GM12878 (cell line): ENCODE measurements at regions not wholly inside any gene's neighbourhood (a gene's known extent, or its start where the extent isn't known, plus 50 kb on each side); places are given as distances from the start of the nearest gene placed in this dataset.

ENCODE experiments used
- ATAC-seq: fragments of 200-7000 bp; cut with Tn5 transposase; 3 replicates; pipeline ENCODE4 v1.9.1; 2020; ENCODE audit warnings: mild to moderate bottlenecking, moderate library complexity
- BruUV-seq: library from RNA; stranded (reverse); fragments of 400-500 nt; replicated peaks from 2 replicates; lab custom pipeline; 2021; lab: Mats Ljungman, UMichigan
- CTCF ChIA-PET: fragments of 300-600 bp; sonication (Branson Sonifier 250); formaldehyde crosslinking; extraction: SDS; loops from one replicate; lab custom pipeline; 2021; ENCODE audit warnings: inconsistent platforms; lab: Yijun Ruan, JAX
- POLR2A ChIA-PET: fragments of 350-600 bp; formaldehyde crosslinking; extraction: SDS; loops from one replicate; lab custom pipeline; 2021; ENCODE audit warnings: inconsistent platforms; lab: Charles Lee
- RAD21 ChIA-PET: fragments of 300-600 bp; sonication (Branson Sonifier 250); formaldehyde crosslinking; loops from one replicate; lab custom pipeline; 2023; ENCODE audit warnings: antibody characterized with exemption; ENCODE audit not compliant: unreplicated experiment; lab: Charles Lee
- SMC1A ChIA-PET: fragments of 300-600 bp; sonication (Branson Sonifier 250); formaldehyde crosslinking; loops from one replicate; lab custom pipeline; 2023; ENCODE audit not compliant: unreplicated experiment, uncharacterized antibody; lab: Charles Lee
- DNase-seq: peaks from one replicate; pipeline ENCODE4 v3.0.0-alpha.2; 2011; ENCODE audit warnings: low read depth, low spot score
- FAIRE-seq: peaks from 3 replicates; lab custom pipeline; 2011; peaks lifted over from hg19 to GRCh38; lab: Jason Lieb, UNC
- H2AFZ ChIP-seq: 2 replicates; pipeline ENCODE4 v1.6.0; 2011; ENCODE audit warnings: low read depth, low read length, control low read depth; ENCODE audit not compliant: control insufficient read depth
- H3K27ac ChIP-seq: 2 replicates; pipeline ENCODE4 v1.5.1; 2011; ENCODE audit warnings: control low read depth; ENCODE audit not compliant: control insufficient read depth, insufficient read depth
- H3K27me3 ChIP-seq, 2 experiments: replicated peaks in 1 of 2; 2 replicates each; pipeline versions ENCODE4 v1.6.0 to v1.6.1; 2011; ENCODE audit warnings: low read length in 1 of 2; ENCODE audit not compliant: control insufficient read depth in 2 of 2, insufficient read depth in 2 of 2
- H3K36me3 ChIP-seq, 2 experiments: 2 replicates each; pipeline ENCODE4 v1.5.1; 2011; ENCODE audit warnings: low read length in 1 of 2; ENCODE audit not compliant: control insufficient read depth in 2 of 2, insufficient read depth in 2 of 2
- H3K4me1 ChIP-seq: 2 replicates; pipeline ENCODE4 v1.6.1; 2011; ENCODE audit warnings: mild to moderate bottlenecking, low read length, moderate library complexity, mixed read lengths; ENCODE audit not compliant: control insufficient read depth, insufficient read depth
- H3K4me2 ChIP-seq: 2 replicates; pipeline ENCODE4 v1.6.0; 2011; ENCODE audit warnings: control low read depth; ENCODE audit not compliant: control insufficient read depth, insufficient read depth
- H3K4me3 ChIP-seq: fragments of 200-600 bp; sonication (generic); 2 replicates; pipeline ENCODE4 v1.5.1; 2016
- H3K79me2 ChIP-seq: 2 replicates; pipeline ENCODE4 v1.6.0; 2011; ENCODE audit warnings: low read length; ENCODE audit not compliant: control insufficient read depth, insufficient read depth
- H3K9ac ChIP-seq: 2 replicates; pipeline ENCODE4 v1.8.0; 2011; ENCODE audit warnings: low read length, control low read depth, mixed read lengths; ENCODE audit not compliant: control insufficient read depth, insufficient read depth
- H3K9me3 ChIP-seq: replicated peaks from 3 replicates; pipeline ENCODE4 v1.5.1; 2011; ENCODE audit warnings: mild to moderate bottlenecking, low read length; ENCODE audit not compliant: control insufficient read depth, insufficient read depth
- H4K20me1 ChIP-seq: 2 replicates; pipeline ENCODE4 v1.6.0; 2011; ENCODE audit not compliant: control insufficient read depth, insufficient read depth
- BCL11A ChIP-seq: IDR thresholded peaks from 2 replicates; pipeline ENCODE4 v1.6.1; 2011; ENCODE audit warnings: low read depth, low read length
- CBX5 ChIP-seq: sonication (generic); IDR thresholded peaks from 2 replicates; pipeline ENCODE4 v1.6.1; 2016; ENCODE audit warnings: low read depth, moderate library complexity, mild to moderate bottlenecking, inconsistent platforms
- EGR1 ChIP-seq, 2 experiments: IDR thresholded peaks; 1 replicate in 1 of 2; 2 replicates in 1 of 2; pipeline ENCODE4 v1.6.1; 2011 to 2012; ENCODE audit warnings: low read depth in 2 of 2, low read length in 2 of 2, borderline replicate concordance in 1 of 2, mild to moderate bottlenecking in 1 of 2, moderate library complexity in 1 of 2
- ZBTB4 ChIP-seq: fragments of 450-650 bp; formaldehyde crosslinking; IDR thresholded peaks from 2 replicates; pipeline ENCODE4 v1.4.0; 2022; ENCODE audit warnings: mild to moderate bottlenecking, moderate library complexity
- ZNF24 ChIP-seq: fragments of 450-650 bp; IDR thresholded peaks from 2 replicates; pipeline ENCODE4 v1.6.1; 2017; ENCODE audit warnings: antibody characterized with exemption, mild to moderate bottlenecking
- WGBS: methylation state at CpG from one replicate; pipeline ENCODE4 v1.1.6; 2016; ENCODE audit warnings: low lambda C conversion rate; ENCODE audit not compliant: insufficient replicate concordance, insufficient coverage; ENCODE audit errors: missing lambda C conversion rate; 5-methylcytosine and 5-hydroxymethylcytosine counted together
- in situ Hi-C: fragments of 300-500 bp; cut with MboI; formaldehyde crosslinking; loops from 9 replicates; pipeline ENCODE4 v1.14.3; 2018; ENCODE audit warnings: mixed read lengths
- intact Hi-C: fragments of 100-400 bp; cut with micrococcal nuclease; formaldehyde crosslinking; loops from one replicate; pipeline ENCODE4 v1.14.2; 2022; ENCODE audit not compliant: unreplicated experiment
- TF ChIP-seq, protein P1 (sequence below): fragments of 450-650 bp; IDR thresholded peaks from 2 replicates; pipeline ENCODE4 v1.6.1; 2018; ENCODE audit warnings: mild to moderate bottlenecking, low read depth, moderate library complexity; ENCODE audit not compliant: partially characterized antibody

DNA sequence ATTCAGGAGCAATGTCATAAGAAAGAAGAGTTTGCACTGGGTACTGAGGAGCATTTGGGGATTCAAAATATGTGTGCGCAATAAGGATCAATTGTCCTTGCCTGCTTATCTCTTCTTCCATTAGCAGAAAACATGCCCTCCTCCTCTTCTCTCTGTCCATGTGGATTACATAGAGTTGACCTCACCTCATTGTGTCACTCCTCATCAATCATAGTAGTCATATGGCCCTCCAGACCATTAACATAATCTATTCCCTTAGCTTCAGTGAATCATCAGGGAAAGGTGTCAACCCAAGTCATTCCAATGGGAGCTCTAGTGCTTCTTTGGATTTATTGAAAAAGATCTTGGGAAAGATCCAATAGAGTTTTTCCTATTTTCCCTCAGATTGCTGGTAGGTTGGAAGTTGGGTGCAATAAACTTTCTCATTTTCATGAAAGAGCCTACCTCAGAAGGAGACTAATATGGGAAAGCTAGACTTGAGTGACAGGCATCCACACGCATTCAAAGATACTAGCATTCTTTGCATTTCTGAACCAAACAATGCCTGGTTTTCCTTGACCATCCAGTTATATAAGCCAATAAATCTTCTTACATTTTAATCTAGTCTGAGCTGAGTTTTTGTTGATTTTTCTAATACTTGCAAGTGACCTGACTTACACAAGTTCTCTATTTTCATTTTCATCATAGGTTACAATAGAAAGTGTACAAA, 71.5 kb upstream of the FAM13C start:
- no peaks in the 10 kb centered on the region for H4K20me1 ChIP-seq
- H3K27me3 ChIP-seq = no peaks in the 10 kb centered on the region
- DNase-seq (no peak), ATAC-seq (no peak), FAIRE-seq (no peak)
- POLR2A ChIA-PET = no interaction called here
- no peaks in the 10 kb centered on the region for H3K4me1 ChIP-seq
- no peaks in the 10 kb centered on the region for H3K36me3 ChIP-seq
- no peak overlapping the region for H3K27ac ChIP-seq
- no peaks in the 10 kb centered on the region for H3K9me3 ChIP-seq
- H3K4me2 ChIP-seq = no peak overlapping the region
- SMC1A ChIA-PET = interaction anchor here (1.0 kb wide), 1 partner anchor 79 kb away, joined by 3 read pairs; no protein-coding TSS in a partner anchor
- no peak overlapping the region for H3K4me3 ChIP-seq
- BruUV-seq = no TSS peak
- H2AFZ ChIP-seq = no peak overlapping the region
- CTCF ChIA-PET = interaction anchor here (1.1 to 1.8 kb wide), 2 partner anchors 15 to 28 kb away, joined by 3 read pairs; no protein-coding TSS in a partner anchor
- intact Hi-C loops = no loop called here
- TF ChIP-seq ZNF24 (no peak), BCL11A (no peak), EGR1 (IDR thresholded peaks at IDR 0.05; ENCODE audit: borderline replicate concordance in 1 of 2, low read depth in 2 of 2, low read length in 2 of 2) (no peak), ZBTB4 (CRISPR knock-in tag) (no peak), CBX5 (no peak)
- TF ChIP-seq, protein P1, sequence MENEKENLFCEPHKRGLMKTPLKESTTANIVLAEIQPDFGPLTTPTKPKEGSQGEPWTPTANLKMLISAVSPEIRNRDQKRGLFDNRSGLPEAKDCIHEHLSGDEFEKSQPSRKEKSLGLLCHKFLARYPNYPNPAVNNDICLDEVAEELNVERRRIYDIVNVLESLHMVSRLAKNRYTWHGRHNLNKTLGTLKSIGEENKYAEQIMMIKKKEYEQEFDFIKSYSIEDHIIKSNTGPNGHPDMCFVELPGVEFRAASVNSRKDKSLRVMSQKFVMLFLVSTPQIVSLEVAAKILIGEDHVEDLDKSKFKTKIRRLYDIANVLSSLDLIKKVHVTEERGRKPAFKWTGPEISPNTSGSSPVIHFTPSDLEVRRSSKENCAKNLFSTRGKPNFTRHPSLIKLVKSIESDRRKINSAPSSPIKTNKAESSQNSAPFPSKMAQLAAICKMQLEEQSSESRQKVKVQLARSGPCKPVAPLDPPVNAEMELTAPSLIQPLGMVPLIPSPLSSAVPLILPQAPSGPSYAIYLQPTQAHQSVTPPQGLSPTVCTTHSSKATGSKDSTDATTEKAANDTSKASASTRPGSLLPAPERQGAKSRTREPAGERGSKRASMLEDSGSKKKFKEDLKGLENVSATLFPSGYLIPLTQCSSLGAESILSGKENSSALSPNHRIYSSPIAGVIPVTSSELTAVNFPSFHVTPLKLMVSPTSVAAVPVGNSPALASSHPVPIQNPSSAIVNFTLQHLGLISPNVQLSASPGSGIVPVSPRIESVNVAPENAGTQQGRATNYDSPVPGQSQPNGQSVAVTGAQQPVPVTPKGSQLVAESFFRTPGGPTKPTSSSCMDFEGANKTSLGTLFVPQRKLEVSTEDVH = no peak
- no peaks in the 10 kb centered on the region for H3K79me2 ChIP-seq
- RAD21 ChIA-PET = interaction anchor here (1.2 kb wide), 1 partner anchor 18 kb away, joined by 3 read pairs; no protein-coding TSS in a partner anchor
- no peak overlapping the region for H3K9ac ChIP-seq
- in situ Hi-C loops = no loop called here
- WGBS = 100% methylated on average over 2 of the region's 2 CpGs
